NCI-H2227 treated with DMSO at 0.1 percent for 48 hours (cell line): ENCODE measurements at regions not wholly inside any gene's neighbourhood (a gene's known extent, or its start where the extent isn't known, plus 50 kb on each side); places are given as distances from the start of the nearest gene placed in this dataset.
A peak's percentile ranks its signal among the peaks of the same experiment; 100 is the strongest.

Experiments used
- DNase-seq: peaks from one replicate; lab custom pipeline; 2025; lab: John Stamatoyannopoulos, UW

- DNase-seq: no peak
These were observed 122.5 kb upstream of the MAX start for GRCh38 chr14:65224799-65225198.

- DNase-seq: no peak
These were observed 123.2 kb upstream of the MAX start for GRCh38 chr14:65225299-65226159.

GRCh38 chr14:65226824-65227604 lies 124.7 kb upstream of the MAX start:
- DNase-seq: no peak

- DNase-seq: no peak
These were observed 126.1 kb upstream of the MAX start for GRCh38 chr14:65228436-65228835.

GRCh38 chr14:65228956-65229747 lies 126.8 kb upstream of the MAX start:
- DNase-seq: peak; percentile 71

GRCh38 chr14:65229748-65230728 lies 127.7 kb upstream of the MAX start:
- DNase-seq: peak; percentile 96

- DNase-seq: no peak
These were observed 129.1 kb upstream of the MAX start for GRCh38 chr14:65231286-65231980.

- no peak for DNase-seq
These were observed 132.5 kb upstream of the MAX start for GRCh38 chr14:65234752-65235361.

- no peak for DNase-seq
These were observed 134.9 kb upstream of the MAX start for GRCh38 chr14:65237023-65237814.

GRCh38 chr14:65237941-65238340 lies 135.6 kb upstream of the MAX start:
- DNase-seq: no peak

GRCh38 chr14:65238456-65238855 lies 136.1 kb upstream of the MAX start:
- DNase-seq: no peak

- DNase-seq: no peak
These were observed 137.0 kb upstream of the MAX start for GRCh38 chr14:65239143-65239937.

- DNase-seq: peak; percentile 11
These were observed 137.6 kb upstream of the MAX start for GRCh38 chr14:65239938-65240296.

GRCh38 chr14:65241125-65241752 lies 138.9 kb upstream of the MAX start:
- no peak for DNase-seq

- DNase-seq: no peak
These were observed 140.4 kb upstream of the MAX start for GRCh38 chr14:65242732-65243134.

GRCh38 chr14:65243766-65244442 lies 141.6 kb upstream of the MAX start:
- DNase-seq: no peak

GRCh38 chr14:65249471-65250161 lies 147.3 kb upstream of the MAX start:
- no peak for DNase-seq
